Small intestine (tissue), 7 donors: ENCODE measurements at regions not wholly inside any gene's neighbourhood (a gene's known extent, or its start where the extent isn't known, plus 50 kb on each side); places are given as distances from the start of the nearest gene placed in this dataset.

Experiments
- DNase-seq, 2 donors: peaks; one replicate each; pipeline versions ENCODE4 v3.0.0 to v3.0.0-alpha.2; 2013
- FAIRE-seq: peaks from 2 replicates; lab custom pipeline; 2012; peaks lifted over from hg19 to GRCh38; lab: Jason Lieb, UNC
- H3K27ac ChIP-seq, 3 donors: one replicate each; pipeline ENCODE4 v1.5.1; 2013; ENCODE audit warnings: low read length in 2 of 3, mild to moderate bottlenecking in 2 of 3, control low read depth in 1 of 3, inconsistent platforms in 1 of 3, low read depth in 1 of 3, moderate library complexity in 1 of 3
- H3K27me3 ChIP-seq, 3 donors: one replicate each; pipeline ENCODE4 v1.6.1; 2013; ENCODE audit warnings: low read length in 3 of 3, inconsistent platforms in 1 of 3; ENCODE audit not compliant: control insufficient read depth in 3 of 3, insufficient read depth in 3 of 3
- H3K36me3 ChIP-seq, 3 donors: one replicate each; pipeline ENCODE4 v1.6.1; 2013; ENCODE audit warnings: low read length in 3 of 3, inconsistent platforms in 1 of 3, low read depth in 1 of 3, mild to moderate bottlenecking in 1 of 3, moderate library complexity in 1 of 3; ENCODE audit not compliant: control insufficient read depth in 3 of 3, insufficient read depth in 2 of 3
- H3K4me1 ChIP-seq, 3 donors: one replicate each; pipeline ENCODE4 v1.6.1; 2013; ENCODE audit warnings: low read length in 2 of 3, inconsistent platforms in 1 of 3, low read depth in 1 of 3, mild to moderate bottlenecking in 1 of 3, moderate library complexity in 1 of 3; ENCODE audit not compliant: control insufficient read depth in 3 of 3, insufficient read depth in 2 of 3
- H3K4me3 ChIP-seq, 3 donors: one replicate each; pipeline ENCODE4 v1.5.1; 2013; ENCODE audit warnings: low read length in 3 of 3, control low read depth in 1 of 3, inconsistent platforms in 1 of 3, low read depth in 1 of 3, mild to moderate bottlenecking in 1 of 3, moderate library complexity in 1 of 3
- H3K9me3 ChIP-seq, 2 donors: one replicate each; pipeline ENCODE4 v1.6.1; 2013; ENCODE audit warnings: low read depth in 1 of 2, low read length in 1 of 2; ENCODE audit not compliant: control insufficient read depth in 2 of 2, insufficient read depth in 1 of 2
- WGBS, 3 donors: extraction: QIAGEN DNeasy Blood & Tissue Kit; methylation state at CpG; one replicate each; pipeline ENCODE4 v1.1.7; 2013; 5-methylcytosine and 5-hydroxymethylcytosine counted together
- donor health status: healthy with polysubstance abuse.
- donor health status: control.
- donor health status: control.
- donor health status: Bipolar disorder and iron deficiency.
- donor health status: healthy.

DNA sequence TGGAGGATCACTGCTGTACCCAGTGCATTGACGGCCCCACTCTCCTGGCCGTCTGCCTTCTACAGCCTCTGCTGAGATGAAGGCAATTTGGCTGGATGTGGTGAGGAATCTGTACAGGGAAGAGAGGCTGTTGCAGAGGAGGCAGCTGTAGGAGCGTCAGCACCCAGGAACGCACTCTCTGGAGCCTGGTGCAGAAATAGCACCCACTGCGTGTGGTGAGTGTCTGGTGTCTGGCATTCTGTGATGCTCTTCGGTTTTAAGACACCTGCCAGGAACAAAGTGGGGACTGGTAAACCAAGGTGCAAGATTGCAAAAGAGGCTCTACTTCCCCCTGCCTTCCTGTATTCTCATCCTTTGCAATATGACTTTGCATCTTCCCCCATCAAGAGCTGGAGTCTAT, 187.5 kb upstream of the SDK2 start:
- WGBS, 3 donors = 82 to 92% (median 83%) methylated on average over 6 of the region's 6 CpGs
- no peaks in the 10 kb centered on the region for H3K4me1 ChIP-seq
- no peak for FAIRE-seq

DNA sequence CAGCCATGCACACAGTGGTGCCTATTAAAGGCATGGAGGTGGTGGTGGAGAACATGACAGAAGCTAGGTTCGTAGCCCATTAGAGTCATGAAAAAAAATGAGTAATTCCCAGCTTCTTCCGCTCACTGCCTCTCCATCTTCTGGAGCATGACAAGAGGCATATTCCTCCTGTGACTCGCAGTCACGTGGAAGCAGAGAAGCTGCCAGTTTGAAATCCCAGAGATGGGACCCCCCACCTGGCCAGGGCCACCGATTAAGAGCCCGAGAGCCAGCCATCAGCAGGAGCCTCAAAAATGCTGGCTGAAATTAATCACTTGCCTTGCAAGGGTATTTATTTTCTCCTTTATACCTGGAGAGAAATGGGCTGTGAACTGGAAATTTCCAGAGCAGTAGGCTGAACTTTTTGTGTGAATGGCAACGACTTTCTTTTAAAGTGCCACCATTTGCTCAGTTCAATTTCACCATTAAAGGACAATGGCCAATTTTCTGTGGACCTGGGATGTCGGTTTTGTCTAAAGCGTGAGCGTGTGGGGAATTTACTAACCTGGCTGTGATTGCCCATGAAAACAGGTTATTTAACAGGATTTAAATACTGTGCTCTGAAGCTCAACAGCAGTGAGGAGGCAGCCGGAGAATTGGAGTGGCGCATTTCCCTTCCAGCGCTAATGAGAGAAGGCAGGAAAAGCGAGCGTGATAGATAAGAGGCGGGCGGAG, 189.7 kb upstream of the SDK2 start:
- H3K36me3 ChIP-seq = no peaks in the 10 kb centered on the region
- DNase-seq (no peak), FAIRE-seq (no peak)
- H3K4me1 ChIP-seq = no peaks in the 10 kb centered on the region
- H3K4me3 ChIP-seq = no peak overlapping the region
- no peaks in the 10 kb centered on the region for H3K9me3 ChIP-seq
- peaks cover 0 to 7% (median 0%) of the 10 kb centered on the region in 3 donors for H3K27me3 ChIP-seq
- H3K27ac ChIP-seq = no peak overlapping the region
- 56 to 61% (median 59%) methylated on average over 17 of the region's 17 CpGs for WGBS, 3 donors

More for the DNA sequence above, 187.5 kb upstream of the SDK2 start:
- no peaks in the 10 kb centered on the region for H3K36me3 ChIP-seq
- no peak overlapping the region for H3K27ac ChIP-seq
- H3K27me3 ChIP-seq = peaks cover 0 to 7% (median 0%) of the 10 kb centered on the region in 3 donors
- H3K4me3 ChIP-seq = no peak overlapping the region
- H3K9me3 ChIP-seq = no peaks in the 10 kb centered on the region
- DNase-seq = no peak

DNA sequence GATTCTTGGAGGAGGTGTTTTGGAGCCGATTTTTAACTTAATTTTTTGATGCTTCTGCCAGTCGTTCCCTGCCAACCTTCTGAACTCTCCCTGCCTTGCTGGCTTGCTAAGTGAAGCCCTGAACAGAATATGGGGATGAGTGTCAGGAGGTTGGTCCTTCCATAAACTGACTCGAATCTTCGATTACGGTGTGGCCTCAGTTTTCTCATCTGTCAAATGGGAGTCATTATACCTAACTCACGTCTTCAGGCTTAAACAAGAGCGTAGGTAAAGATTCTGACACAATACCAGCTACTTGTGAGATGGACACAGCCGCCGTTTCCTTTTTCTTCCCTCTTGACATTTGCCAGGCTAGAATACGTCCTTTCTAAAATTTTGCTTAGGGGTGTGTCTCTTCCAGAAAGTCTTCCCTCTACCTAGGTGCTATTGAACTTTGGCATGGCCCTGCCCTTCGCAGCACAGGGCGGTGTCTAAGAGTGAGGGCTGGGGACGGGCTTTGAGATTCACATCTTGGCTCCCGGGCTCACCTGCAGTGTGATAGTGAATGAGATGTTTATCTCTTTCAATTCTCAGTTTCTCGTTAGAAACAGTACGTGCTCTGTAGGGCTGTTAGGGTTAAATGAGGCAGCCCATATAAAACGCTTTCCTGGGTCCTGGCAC, 190.6 kb upstream of the SDK2 start:
- Histone ChIP-seq H3K4me3 (no peak overlapping the region), H3K27ac (no peak overlapping the region), H3K36me3 (no peaks in the 10 kb centered on the region), H3K27me3 (peaks cover 0 to 7% (median 0%) of the 10 kb centered on the region in 3 donors), H3K9me3 (no peaks in the 10 kb centered on the region), H3K4me1 (no peaks in the 10 kb centered on the region)
- 53 to 69% (median 55%) methylated on average over 17 of the region's 17 CpGs for WGBS, 3 donors
- DNase-seq (no peak), FAIRE-seq (no peak)

DNA sequence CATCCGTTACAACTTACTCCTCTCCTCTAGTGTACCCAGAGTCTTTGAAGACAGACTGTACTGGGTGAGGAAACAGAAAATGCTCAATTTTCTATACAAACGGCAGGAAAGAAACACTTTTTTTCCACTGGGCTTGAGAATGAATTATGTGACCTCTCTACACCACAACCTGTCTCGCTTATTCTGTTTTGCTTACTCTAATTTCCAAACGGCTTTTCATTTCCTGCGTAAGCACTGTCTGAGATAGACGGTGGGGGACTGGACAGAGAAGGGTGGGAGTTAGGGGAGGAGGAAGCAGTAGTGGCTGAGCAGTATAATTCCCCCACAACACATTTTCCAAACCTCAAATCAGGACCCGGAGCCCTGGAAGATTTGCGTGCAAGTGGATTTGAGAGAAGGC, 191.4 kb upstream of the SDK2 start:
- H3K27me3 ChIP-seq = peaks cover 0 to 7% (median 0%) of the 10 kb centered on the region in 3 donors
- DNase-seq = no peak
- no peaks in the 10 kb centered on the region for H3K9me3 ChIP-seq
- H3K36me3 ChIP-seq = no peaks in the 10 kb centered on the region
- H3K4me1 ChIP-seq = no peaks in the 10 kb centered on the region
- no peak overlapping the region for H3K4me3 ChIP-seq
- no peak for FAIRE-seq
- 23 to 46% (median 40%) methylated on average over 8 of the region's 8 CpGs for WGBS, 3 donors
- H3K27ac ChIP-seq = no peak overlapping the region

DNA sequence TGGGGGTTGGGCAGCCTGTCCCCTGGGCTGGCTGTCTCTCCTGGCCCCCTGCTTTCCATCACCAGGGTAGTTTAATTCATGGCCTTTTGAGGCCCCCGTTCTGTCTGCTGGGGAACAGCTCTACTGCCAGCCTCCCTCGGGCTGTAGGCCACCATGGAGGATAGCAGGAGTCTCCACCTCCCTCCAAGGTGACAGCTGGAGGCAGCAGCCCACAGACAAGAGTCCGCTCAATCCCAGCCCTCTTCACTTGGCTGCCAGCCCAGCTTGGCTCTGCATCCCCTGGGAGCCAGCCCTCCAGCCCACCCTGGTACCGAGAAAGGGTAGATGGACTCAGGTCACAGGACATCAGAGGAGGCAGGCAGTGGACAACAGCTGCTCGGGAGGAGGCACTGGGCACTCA, 194.6 kb upstream of the SDK2 start:
- FAIRE-seq (no peak), DNase-seq (no peak)
- H3K36me3 ChIP-seq = no peaks in the 10 kb centered on the region
- no peak overlapping the region for H3K4me3 ChIP-seq
- WGBS, 3 donors = 59 to 69% (median 61%) methylated on average over 5 of the region's 5 CpGs
- no peak overlapping the region for H3K27ac ChIP-seq
- no peaks in the 10 kb centered on the region for H3K4me1 ChIP-seq
- peaks cover 0 to 2% (median 0%) of the 10 kb centered on the region in 3 donors for H3K27me3 ChIP-seq
- no peaks in the 10 kb centered on the region for H3K9me3 ChIP-seq

DNA sequence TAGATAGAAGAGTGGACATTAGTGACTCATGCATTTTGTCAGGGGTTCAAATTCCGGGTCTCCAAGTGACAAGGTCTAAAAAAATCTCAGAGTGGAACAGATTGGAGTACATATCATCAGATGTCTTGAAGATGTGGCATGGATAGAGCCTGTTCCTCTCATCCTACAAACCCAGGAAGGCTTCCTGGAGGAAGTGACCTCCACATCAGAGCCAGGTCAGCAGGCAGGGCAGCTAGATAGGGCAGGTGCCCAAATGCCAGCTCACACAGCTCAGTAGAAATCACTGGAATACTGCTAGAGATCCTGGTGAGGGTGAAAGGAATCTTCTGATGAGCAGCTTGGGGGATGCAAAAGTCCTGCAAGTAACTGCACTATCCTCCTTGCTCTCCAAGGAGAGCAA, 196.6 kb upstream of the SDK2 start:
- Histone ChIP-seq H3K4me3 (no peak overlapping the region), H3K27me3 (peaks cover 0 to 2% (median 0%) of the 10 kb centered on the region in 3 donors), H3K9me3 (no peaks in the 10 kb centered on the region), H3K36me3 (no peaks in the 10 kb centered on the region), H3K4me1 (no peaks in the 10 kb centered on the region), H3K27ac (no peak overlapping the region)
- 39 to 64% (median 39%) methylated on average over 1 of the region's 1 CpG for WGBS, 3 donors
- FAIRE-seq (no peak), DNase-seq (no peak)

DNA sequence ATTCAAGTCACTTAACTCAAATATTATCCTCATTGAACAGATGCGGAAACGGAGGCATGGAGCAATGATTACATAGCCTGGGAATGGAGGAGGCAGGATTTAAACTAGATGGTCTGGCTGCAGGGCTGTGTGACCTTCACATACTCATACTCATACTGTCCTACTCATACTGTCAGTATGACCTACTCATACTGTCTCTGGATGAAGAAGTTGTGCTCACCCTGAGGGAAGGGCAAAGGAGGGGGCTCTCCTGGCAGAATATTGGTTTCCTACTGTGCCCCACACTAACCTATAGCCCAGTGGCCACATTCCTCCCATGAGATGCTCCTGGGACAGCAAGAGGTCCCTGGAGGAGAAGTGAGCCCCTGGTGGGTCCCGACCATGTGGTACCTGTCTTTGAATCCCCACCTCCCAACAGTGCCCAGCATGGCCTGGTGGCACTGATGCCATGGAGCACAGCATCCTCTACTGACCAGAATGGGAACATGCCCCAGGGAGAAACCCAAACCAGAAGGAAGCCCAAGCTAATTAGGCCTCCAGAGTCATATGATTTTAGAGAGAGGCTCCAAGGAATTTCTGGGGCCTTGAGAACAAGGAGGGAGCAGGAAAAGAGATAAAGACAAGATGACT, 197.3 kb upstream of the SDK2 start:
- H3K36me3 ChIP-seq = no peaks in the 10 kb centered on the region
- no peak overlapping the region for H3K4me3 ChIP-seq
- FAIRE-seq (no peak), DNase-seq (peak in 1 of 2 donors; percentile 6)
- 63 to 76% (median 66%) methylated on average over 3 of the region's 3 CpGs for WGBS, 3 donors
- no peaks in the 10 kb centered on the region for H3K9me3 ChIP-seq
- no peaks in the 10 kb centered on the region for H3K4me1 ChIP-seq
- peaks cover 0 to under 1% (median 0%) of the 10 kb centered on the region in 3 donors for H3K27me3 ChIP-seq
- H3K27ac ChIP-seq = no peak overlapping the region

DNA sequence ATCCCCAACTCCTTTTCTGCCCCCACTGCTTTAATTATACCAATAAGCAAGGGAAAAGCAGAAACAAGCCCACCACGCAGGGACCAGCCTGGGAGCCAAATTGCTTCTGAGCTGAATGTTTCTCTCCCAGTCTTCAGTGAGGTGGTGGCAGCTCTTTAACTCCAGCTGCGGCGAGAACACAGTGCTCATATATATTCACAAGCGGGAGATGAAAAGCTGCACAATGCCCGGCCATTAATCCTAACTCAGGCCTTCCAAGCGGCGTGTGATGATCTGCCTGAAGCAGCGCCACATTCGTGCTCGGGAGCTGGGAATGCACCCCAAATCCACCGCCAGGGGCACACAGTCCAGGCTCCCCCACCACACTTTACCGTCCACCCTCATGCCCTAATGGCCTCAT, 203.7 kb upstream of the SDK2 start:
- 84 to 89% (median 89%) methylated on average over 12 of the region's 12 CpGs for WGBS, 3 donors
- H3K27me3 ChIP-seq = no peaks in the 10 kb centered on the region
- H3K36me3 ChIP-seq = no peaks in the 10 kb centered on the region
- peaks cover 0 to 5% of the 10 kb centered on the region in 2 donors for H3K9me3 ChIP-seq
- no peaks in the 10 kb centered on the region for H3K4me1 ChIP-seq
- no peak overlapping the region for H3K27ac ChIP-seq
- no peak for DNase-seq
- no peak for FAIRE-seq
- no peak overlapping the region for H3K4me3 ChIP-seq
